NCI-H2227 treated with DMSO at 0.1 percent for 48 hours (cell line): ENCODE measurements at regions not wholly inside any gene's neighbourhood (a gene's known extent, or its start where the extent isn't known, plus 50 kb on each side); places are given as distances from the start of the nearest gene placed in this dataset.

ENCODE experiments used
- DNase-seq: peaks from one replicate; lab custom pipeline; 2025; lab: John Stamatoyannopoulos, UW

DNA sequence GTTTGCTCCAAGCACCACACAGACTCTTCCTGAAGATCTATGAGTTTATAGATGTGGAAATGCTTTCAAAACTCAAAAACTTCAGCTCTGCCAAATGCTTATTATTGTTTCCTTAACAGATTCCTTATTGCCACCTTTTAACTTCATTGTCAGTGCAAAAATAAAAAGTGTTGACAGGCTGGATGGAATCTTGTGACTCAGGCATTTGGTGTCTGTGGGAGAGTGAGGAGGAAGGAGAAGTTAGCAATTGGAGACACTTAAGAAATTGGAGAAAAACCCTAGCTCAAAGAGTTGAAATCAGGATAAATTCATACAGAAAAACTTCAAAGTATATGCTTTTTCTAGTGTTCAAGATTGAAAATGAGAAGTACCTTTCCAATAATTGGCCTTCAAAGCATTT is 140.6 kb upstream of the PUM3 start:
- no peak for DNase-seq

DNA sequence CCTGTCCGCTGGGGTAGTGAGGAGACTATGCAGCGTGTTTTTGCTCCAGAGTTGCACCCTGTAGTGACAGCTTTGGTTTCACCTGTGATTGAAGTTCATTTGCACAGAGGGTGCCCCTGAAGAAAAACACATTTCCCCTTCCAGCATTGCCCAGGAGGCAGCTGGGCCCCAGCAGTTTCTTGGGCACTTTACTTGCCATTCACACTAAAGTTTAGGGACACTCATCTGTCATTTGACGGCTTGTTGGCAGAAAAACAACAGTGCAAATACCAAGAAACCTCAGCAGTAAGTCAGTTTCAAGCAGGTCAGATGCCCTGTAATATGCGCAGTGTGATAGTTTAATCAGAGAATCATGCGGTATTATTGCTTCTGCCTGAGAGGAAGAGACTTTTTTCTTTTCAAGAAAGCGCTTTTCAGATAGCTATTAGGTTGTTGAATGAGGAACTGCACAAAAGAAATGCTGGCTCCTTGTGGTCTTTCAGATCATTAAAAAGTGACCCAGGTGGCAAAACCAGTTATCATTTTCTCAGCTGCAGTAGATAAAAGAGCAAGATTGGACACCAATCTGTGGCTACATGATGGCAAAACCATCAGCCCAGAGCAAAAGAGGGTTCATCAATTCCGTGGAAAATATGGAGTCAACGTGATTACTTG is 136.2 kb upstream of the PUM3 start:
- DNase-seq = peak; percentile 33

DNA sequence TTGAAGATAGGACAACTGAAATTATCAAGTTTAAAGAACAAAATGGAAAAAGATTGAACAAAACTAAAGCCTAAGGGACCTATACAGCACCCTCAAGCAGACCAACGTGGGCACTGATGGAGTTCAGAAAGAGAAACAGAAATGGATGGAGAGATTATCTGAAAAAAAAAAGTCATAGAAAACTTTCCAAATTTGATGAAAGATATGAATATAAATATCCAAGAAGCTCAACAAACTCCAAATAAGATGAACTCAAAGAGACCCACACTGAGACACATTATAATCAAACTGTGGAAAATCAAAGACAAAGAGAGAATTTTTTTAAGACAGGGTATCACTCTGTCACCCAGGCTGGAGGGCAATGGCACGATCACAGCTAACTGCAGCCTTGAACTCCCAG is 128.6 kb upstream of the PUM3 start:
- no peak for DNase-seq

DNA sequence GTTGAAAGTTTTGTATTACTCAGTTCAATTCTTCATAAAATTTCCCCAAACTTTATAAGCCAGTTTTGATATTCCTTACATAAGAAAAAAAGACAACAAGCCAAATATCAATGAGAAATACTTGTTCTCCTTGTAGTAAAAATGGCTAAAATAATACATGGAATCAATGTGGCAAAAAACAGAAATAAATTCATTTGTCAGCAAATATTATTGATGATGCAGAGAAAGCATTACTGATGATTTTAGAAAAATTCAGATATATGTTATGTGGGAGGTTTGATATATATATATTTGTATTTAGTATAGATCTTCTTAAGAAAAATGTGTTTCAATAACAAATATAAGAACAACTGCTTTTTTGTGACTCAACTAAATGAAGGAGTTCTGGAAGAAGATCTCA is 127.0 kb upstream of the PUM3 start:
- DNase-seq = no peak

DNA sequence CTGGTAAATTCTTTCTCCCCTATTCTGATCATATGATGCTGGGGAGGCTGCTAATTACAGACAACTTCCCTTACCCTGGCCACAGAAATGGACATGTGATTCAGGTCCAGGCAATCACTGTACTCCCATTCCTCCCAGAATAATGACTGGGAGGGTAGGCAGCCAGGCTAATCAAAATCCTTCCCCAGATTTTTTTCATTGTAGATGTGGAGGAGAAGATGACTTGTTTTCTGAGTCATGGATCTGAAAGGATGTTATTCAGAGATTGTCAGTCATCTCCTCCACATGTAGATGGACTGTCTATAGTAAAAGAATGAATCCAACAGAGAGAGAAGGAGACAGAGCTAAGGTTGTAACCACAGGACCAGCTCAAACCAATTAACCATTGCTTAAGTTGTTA is 123.9 kb upstream of the PUM3 start:
- DNase-seq = no peak

DNA sequence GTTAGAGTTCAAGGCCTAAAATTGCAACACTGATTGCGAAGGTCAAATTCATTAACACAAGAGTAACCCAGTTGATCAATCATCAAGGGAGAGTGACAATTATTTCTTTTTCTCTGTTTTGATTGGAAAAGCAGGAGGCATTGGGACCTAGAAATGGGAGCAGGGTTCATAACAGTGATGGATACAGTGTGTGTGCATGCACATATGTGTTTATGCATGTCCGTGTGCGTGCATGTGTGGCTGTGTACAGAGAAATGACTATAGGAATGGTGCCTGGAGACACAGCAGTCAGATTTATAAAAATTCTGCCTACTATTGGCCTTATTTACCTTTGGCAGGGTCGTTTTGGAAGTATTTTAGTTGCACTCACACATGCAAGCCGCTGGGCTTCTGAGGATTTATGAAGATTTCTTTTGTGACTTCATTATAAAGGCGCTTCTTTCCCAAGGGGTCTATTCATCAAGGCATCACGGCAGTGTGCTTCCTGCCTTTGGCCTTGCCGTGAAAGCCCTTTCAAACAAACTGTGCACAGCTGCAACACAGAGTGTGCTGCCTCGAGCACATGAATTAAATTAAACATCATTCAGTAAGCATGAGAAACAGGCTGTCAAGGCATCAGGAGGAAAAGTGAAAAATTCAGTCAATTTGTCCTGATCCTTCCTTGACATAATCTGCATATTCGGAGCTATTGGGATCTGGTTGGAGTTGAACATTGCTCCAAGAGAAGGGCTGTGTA is 122.8 kb upstream of the PUM3 start:
- DNase-seq = no peak

DNA sequence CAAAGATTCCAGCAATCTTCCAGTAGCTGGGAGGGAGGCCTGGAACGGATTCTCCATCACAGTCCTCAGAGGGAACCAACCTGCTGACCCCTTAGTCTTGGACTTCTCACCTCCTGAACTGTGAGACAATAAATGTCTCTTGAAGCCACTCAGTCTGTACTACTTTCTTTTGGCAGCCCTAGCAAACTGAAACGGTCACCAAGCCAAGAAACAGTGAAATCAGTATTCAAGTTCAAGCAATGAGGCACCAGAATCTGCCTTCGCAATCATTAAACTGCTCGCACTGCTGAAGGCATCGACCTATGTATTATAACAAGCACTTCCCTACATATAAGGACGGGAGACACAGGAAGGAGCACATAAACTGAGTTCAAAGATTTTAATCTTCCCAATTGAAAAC is 120.6 kb upstream of the PUM3 start:
- DNase-seq = no peak

DNA sequence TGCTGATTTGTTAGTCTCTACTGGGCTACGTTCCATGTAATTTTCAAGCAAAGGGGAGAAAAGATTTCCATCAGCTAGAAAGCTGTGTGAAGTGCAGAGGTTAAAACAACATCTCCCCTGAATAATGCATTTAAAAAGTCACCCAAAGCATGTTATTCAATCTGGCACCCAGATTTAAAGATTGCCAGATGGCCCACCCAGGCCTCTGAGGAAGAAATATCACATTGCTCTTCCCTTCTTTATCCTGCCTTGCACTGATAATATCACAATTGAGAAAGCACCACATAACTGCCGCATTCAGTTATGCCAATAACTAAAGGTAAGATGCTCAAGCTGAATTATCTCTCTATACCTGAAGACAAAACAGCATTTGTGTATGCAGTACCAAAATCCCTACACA is 119.4 kb upstream of the PUM3 start:
- DNase-seq = no peak

DNA sequence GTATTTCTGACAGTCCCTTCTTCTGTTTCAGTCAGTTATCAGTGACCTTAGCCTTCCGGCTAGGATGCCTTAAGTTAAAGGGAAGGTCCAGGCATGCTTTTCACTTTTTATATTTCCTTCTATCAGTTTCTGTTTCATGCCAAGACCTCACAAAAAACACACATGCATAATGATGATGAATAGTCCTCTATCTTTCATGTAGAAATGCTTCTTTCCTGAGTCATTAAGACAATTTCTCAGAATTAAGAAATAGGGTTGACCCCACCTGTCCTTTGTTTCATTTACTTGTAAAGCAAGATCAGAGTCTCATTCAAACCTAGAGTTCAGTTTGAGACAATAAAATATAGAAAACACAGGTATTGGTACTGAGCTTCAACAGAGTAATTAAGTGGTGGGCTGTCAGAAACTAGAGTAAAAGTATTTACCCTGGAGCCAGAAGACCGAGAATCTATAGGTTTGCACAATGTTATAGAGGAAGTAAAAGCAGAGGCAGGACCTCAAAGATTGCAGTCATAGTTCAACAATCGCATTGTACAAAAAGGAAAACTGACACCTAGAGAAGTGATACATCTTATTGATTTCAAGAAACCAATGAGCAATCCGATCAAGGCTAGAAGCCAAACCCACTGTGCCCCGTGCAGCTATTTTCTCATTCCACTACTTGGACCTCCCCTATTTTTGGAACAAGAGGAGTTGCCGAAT is 118.7 kb upstream of the PUM3 start:
- no peak for DNase-seq

DNA sequence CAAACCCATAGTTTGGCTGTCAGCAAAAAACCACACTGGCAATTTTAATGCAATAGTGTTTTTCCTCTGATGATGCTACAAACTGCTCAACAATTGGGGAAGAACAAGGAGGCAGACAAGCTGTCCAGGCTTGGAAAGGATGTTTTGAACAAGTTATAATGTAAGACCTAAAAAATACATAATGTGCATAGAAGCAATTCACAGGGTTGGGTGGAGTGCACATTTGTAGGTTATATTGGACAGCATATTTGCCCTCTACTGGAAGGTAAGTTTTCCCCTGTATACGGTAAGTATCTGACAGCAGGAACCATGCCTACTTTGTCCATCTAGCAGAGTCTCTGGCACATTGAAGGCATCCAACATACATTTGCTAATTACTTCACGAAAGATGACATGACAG is 114.3 kb upstream of the PUM3 start:
- no peak for DNase-seq

DNA sequence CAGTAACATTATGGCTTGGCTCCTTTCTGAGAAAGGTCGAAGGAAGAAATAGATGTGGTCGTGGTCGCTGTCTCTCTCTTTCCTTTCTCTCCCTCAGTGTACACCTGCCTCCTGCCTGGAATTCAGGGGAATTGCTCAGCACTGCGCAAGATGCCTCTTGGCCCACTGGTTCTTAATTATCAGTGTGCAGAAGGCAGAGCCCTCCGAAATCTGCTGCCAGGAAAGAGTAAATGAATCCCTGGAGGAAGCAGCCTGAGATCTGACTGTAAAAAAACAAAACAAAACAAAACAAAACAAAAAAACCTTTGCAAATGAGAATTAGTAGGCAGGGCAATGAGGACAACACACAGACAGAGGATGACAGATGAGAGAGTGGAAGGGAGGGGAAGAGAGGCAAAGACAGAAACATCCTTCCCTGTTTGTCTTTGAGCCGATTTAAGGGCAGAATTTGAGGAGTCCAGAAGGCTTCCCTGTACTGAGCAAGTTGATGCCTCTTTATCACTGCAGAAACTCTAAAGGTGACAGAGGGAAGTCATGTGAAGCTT is 113.8 kb upstream of the PUM3 start:
- no peak for DNase-seq

DNA sequence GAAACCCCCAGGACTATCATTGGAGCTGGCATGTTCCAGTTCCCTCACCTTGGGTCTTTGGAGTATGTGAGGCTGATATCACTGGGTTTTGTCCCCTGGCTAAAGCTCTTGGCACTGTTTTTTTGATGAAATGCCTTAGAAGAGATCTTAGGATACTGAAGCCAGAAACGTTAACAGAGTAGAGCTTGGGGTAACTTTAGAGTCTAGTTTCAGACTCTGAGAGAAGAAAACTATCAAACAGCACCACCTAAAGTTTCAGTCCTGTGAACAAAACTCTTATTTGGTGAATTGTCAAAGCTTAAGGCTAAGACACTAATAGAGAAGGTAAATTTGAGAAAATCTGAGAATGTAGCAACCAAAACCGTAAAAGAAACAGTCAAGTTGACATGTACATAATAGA is 111.7 kb upstream of the PUM3 start:
- DNase-seq = no peak

DNA sequence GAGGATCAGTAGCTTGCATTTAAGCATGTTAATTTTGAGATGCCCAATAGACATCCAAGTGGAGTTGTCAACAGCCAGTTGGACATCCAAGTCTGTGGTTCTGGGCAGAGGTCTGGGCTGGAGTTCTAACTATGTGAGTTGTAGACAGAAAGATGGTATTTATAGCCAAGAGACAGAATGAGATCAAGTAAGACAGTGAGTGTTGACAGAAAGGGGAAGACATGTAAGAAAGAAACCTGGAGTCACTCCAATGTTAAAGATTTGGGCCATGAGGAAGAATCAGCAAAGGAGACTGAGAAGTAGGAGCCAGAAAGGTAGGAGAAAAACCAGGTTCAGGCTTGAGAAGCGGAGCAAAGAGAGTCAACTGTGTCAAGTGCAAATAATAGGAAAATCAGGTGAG is 95.5 kb upstream of the PUM3 start:
- no peak for DNase-seq

DNA sequence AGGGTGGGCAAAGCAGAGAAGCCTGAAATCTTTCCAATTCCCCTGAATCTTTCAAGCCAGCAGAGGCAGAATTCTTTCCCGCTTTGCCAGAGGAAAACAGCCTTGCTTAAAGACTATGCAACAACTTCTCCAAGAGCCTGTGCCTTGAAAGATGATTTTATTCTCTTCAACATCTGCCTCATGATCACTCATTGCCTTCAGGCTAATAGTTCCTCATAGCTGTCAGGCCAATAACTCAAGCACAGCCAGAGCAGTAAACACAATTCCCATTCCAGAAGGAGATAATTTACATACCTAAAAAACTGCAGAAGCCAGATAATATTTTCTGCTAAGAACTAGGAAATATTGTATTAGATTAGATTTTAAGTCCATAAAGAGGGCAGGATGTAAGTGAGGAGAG is 92.3 kb upstream of the PUM3 start:
- no peak for DNase-seq

DNA sequence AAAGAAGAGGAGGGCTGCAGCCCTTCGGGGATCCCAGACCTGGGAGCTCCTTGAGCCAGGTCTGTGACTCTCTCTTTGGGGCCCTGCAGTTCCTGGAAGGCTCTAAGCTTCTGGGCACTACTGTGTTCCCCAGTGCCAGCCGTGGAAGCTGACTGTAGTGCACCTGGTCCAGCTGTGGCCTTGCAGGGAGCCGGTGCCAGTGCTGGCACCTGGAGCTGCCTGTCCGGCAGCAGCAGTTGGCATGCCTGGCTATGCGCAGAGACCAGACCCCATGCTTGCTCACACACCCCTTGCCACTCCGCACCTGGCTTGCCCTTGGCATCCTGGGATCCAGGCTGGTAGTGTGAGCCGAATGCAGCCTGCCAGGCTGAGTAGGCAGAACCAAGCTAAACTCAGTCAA is 91.0 kb upstream of the PUM3 start:
- no peak for DNase-seq

DNA sequence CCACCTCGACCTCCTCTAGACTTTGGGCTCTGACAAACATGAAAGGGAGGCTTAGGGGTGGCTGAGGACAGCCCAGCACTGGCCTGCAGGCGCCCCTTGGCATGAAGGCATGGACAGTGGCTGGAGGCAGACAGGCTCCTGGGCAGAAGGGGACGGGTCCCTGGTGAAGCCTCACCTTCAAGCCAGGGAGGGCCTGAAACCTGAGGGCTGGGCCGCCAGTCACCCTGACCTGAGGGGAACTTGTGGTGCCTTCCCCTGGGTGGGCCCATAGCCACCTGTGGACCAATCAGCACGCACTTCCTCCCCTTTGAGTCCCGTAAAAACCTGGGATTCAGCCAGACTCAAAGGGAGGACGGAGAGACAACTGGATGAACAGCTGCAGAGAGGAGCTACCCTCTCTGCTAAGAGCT is 90.4 kb upstream of the PUM3 start:
- no peak for DNase-seq

DNA sequence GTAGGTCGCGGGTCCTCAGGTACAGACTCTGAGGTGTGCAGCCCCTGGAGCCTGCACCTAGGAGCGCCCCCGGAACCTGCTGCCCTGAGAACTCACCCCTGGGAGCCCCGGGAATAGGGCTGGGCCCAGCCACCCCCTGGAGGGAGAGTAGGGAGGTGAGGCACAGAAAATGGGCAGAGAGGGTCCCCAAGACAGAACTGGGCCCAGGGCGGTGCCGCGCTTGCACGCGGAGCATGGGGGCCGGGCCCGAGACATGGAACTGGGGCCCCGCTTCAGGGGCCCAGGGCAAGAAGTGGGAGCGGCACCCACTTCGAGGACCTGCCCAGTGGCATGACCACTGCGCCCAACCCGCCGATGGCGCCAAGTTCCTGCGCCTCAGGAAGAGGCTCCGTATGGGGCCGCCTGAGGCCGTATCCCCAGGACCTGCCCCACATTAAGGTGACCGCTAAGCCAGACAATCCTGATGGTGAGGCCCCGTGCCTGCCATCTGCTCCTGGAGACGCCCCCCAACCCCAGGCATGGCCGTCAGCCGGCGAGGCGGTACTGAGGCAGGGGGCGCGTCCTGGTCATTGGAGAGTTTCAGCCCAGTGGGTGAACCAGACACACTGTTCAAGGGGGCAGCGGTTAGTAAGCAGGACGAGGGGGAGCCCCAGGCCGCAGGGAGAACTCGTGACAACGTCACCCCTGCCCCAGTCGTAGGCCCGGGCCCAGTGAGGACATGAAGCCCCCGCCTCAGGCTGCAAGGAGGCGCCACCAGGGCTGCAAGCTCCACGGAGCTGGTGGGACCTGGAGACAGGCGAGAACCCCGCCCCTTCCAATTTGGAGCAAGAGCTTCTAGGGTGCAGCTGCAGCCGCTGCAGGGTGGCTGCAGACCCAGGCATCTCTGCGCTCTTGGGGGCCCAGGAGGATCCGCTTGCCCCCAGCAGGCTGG is 89.5 kb upstream of the PUM3 start:
- no peak for DNase-seq

DNA sequence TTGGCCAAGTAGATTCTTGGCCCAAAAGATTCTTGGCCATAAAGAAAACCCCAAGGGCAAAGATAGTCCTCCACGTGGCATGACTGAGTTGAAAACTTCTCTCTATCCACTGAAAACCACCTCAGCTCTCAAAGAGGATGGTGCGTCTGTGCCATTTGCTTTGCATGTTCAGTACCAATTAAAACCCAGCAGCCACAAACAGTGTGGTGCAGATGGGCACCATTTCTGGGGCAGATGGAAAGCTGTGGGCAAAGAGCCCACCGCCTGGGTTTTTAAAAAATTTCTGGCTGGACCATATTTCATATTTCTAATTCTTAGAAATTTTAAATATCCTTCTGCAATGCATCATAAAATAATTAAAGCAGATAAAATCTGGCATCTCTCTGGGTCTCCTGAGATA is 84.5 kb upstream of the PUM3 start:
- no peak for DNase-seq

DNA sequence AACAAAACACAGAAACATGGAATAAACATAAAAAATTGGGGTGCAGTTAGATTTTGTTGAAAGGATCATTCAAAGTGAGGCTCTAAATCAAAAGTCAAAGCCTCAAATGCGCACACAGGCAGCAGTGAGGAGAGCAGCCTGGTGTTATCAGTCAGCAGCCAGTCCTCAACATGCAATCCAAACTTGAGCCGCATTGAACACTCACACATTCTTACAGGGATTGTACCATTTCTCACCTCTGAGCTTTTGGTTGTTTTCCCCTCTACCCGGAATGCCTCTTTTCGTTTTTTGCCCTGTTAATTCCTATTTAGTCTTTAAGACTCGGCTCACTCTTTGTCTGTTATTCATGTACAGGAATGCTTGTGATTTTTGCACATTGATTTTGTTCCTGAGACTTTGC is 81.1 kb upstream of the PUM3 start:
- DNase-seq = no peak

DNA sequence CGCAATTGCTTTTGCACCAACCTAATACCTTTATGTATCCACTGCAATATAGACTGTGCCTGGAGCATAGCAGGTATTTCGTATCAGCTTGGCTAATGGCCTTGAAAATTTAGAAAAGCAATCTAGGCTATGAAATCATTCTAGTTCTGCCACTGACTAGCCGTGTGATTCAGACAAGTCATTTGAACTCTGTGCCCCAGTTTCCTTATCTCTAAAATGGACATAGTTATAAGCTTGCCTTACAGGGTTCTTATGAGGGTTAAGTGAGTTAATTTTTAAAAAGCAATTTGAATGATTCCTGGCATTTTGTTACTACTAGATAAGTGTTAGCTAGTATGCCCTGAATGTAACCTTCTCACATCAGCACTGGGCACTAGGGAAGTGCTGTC is 80.5 kb upstream of the PUM3 start:
- DNase-seq = no peak

DNA sequence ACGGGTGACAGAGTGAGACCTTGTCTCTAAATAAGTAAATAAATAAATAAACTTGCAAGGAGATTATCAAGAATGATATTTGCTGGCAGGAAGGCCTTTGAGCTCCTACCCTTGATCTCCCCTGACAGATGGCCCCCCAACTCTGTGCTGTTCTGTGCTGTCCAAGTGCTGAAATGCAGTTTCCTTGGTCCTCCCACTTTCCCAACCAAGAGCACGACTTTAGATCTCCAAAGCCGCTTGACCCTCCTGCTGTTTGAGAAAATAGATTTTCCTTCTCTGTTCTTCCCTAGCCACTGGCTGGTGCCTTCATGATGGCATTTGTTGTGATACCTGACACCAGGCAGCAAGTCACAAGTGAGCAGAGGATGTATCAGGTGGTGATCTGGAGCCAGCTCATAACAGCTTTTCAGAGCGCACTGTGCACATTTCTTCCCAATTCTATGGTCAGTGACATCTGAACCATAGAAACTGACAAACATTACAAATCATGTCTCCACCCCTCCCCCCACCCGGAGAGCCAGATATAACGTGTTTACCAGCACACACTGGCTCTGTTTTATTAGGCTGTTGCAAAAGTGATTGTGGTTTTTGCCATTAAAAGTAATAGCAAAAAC is 80.0 kb upstream of the PUM3 start:
- DNase-seq = no peak

DNA sequence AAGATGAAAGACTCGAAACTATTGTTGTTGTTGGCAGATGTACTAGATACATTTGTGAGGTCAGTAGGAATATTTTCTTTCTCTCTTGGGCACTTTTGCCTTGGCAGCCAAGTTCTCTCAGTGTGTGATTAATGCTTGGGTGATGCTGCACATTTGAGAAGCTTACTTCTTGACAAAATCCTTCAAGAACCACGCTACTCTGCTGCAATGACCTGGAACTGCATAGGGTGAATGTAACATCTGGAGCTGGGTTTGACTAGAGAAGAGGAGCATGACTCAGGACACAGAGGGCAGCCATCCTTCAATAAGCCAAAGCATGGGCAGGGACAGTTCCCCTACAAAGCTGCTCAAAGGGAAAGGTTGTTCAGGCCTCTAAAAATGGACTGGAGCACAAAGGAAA is 75.5 kb upstream of the PUM3 start:
- no peak for DNase-seq
